ENCODE measurements at regions not wholly inside any gene's neighbourhood (a gene's known extent, or its start where the extent isn't known, plus 50 kb on each side); places are given as distances from the start of the nearest gene placed in this dataset.

- 56% methylated on average over 3 of the region's 3 CpGs for WGBS (ENCODE audit: low lambda C conversion rate)
- H3K4me3 ChIP-seq (ENCODE audit: low read depth in 2 of 2, low read length in 1 of 2) = no peak overlapping the region
- no peak overlapping the region for H2AFZ ChIP-seq (ENCODE audit: low read depth)
- no peaks in the 10 kb centered on the region for H3K79me2 ChIP-seq (ENCODE audit: insufficient read depth)
- H4K20me1 ChIP-seq (ENCODE audit: insufficient read depth) = no peaks in the 10 kb centered on the region
- no peaks in the 10 kb centered on the region for H3K9me3 ChIP-seq
- no peak overlapping the region for H3K27ac ChIP-seq (ENCODE audit: low read depth in 2 of 2, low read length in 1 of 2)
- CTCF ChIA-PET = interaction anchor here (0.7 kb wide), 1 partner anchor 320 kb away, joined by 3 read pairs; no protein-coding TSS in a partner anchor
- DNase-seq = no peak
- POLR2A ChIA-PET = no interaction called here
- H3K4me1 ChIP-seq (ENCODE audit: control insufficient read depth in 1 of 2, insufficient read depth in 2 of 2, low read depth in 1 of 2, low read length in 1 of 2) = no peaks in the 10 kb centered on the region; a peak in 1 of 4 replicates
- peaks cover 22% of the 10 kb centered on the region; the same call in 1 of the 2 replicates for H3K27me3 ChIP-seq (ENCODE audit: insufficient read depth)
- TF ChIP-seq MXI1 (IDR thresholded peaks at IDR 0.05; ENCODE audit: low read depth, low read length) = no peak
- TF ChIP-seq, protein P1, sequence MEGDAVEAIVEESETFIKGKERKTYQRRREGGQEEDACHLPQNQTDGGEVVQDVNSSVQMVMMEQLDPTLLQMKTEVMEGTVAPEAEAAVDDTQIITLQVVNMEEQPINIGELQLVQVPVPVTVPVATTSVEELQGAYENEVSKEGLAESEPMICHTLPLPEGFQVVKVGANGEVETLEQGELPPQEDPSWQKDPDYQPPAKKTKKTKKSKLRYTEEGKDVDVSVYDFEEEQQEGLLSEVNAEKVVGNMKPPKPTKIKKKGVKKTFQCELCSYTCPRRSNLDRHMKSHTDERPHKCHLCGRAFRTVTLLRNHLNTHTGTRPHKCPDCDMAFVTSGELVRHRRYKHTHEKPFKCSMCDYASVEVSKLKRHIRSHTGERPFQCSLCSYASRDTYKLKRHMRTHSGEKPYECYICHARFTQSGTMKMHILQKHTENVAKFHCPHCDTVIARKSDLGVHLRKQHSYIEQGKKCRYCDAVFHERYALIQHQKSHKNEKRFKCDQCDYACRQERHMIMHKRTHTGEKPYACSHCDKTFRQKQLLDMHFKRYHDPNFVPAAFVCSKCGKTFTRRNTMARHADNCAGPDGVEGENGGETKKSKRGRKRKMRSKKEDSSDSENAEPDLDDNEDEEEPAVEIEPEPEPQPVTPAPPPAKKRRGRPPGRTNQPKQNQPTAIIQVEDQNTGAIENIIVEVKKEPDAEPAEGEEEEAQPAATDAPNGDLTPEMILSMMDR (IDR thresholded peaks at IDR 0.05) = no peak
- TF ChIP-seq RAD21 (IDR thresholded peaks at IDR 0.05; ENCODE audit: low read length) = no peak
- TF ChIP-seq FOXM1 (IDR thresholded peaks at IDR 0.05; ENCODE audit: low read depth) = no peak
- TF ChIP-seq CHD2 (IDR thresholded peaks at IDR 0.05; ENCODE audit: low read length, partially characterized antibody) = no peak
- TF ChIP-seq TEAD4 (IDR thresholded peaks at IDR 0.05; ENCODE audit: borderline replicate concordance, insufficient read depth) = no peak
- TF ChIP-seq, protein P2, sequence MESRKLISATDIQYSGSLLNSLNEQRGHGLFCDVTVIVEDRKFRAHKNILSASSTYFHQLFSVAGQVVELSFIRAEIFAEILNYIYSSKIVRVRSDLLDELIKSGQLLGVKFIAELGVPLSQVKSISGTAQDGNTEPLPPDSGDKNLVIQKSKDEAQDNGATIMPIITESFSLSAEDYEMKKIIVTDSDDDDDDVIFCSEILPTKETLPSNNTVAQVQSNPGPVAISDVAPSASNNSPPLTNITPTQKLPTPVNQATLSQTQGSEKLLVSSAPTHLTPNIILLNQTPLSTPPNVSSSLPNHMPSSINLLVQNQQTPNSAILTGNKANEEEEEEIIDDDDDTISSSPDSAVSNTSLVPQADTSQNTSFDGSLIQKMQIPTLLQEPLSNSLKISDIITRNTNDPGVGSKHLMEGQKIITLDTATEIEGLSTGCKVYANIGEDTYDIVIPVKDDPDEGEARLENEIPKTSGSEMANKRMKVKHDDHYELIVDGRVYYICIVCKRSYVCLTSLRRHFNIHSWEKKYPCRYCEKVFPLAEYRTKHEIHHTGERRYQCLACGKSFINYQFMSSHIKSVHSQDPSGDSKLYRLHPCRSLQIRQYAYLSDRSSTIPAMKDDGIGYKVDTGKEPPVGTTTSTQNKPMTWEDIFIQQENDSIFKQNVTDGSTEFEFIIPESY (IDR thresholded peaks at IDR 0.05; ENCODE audit: borderline replicate concordance, low read depth) = no peak
- TF ChIP-seq NRF1 (IDR thresholded peaks at IDR 0.05; ENCODE audit: low read depth, low read length) = no peak
- TF ChIP-seq, protein P3, sequence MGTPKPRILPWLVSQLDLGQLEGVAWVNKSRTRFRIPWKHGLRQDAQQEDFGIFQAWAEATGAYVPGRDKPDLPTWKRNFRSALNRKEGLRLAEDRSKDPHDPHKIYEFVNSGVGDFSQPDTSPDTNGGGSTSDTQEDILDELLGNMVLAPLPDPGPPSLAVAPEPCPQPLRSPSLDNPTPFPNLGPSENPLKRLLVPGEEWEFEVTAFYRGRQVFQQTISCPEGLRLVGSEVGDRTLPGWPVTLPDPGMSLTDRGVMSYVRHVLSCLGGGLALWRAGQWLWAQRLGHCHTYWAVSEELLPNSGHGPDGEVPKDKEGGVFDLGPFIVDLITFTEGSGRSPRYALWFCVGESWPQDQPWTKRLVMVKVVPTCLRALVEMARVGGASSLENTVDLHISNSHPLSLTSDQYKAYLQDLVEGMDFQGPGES (IDR thresholded peaks at IDR 0.05; ENCODE audit: low read depth, low read length) = no peak
- no peaks in the 10 kb centered on the region for H3F3A ChIP-seq (replicated peaks; ENCODE audit: insufficient read depth)
- no peak overlapping the region for H3K9ac ChIP-seq
- no peaks in the 10 kb centered on the region for H3K9me2 ChIP-seq
- H3K36me3 ChIP-seq (replicated peaks in 1 of 2; ENCODE audit: control insufficient read depth in 1 of 2, insufficient read depth in 2 of 2, low read length in 1 of 2) = no peaks in the 10 kb centered on the region
- no peak overlapping the region for H3K4me2 ChIP-seq
These were observed 72.1 kb upstream of the PITX1 start for GRCh38 chr5:135106136-135106535.

- H2AFZ ChIP-seq (ENCODE audit: low read depth) = no peak overlapping the region
- no peaks in the 10 kb centered on the region for H3K9me3 ChIP-seq
- H3K27me3 ChIP-seq (ENCODE audit: insufficient read depth) = peaks cover 29% of the 10 kb centered on the region; the same call in 1 of the 2 replicates
- ChIA-PET CTCF (no interaction called here), POLR2A (no interaction called here)
- WGBS (ENCODE audit: low lambda C conversion rate) = 32% methylated on average over 3 of the region's 3 CpGs
- no peaks in the 10 kb centered on the region for H3K9me2 ChIP-seq
- H3K36me3 ChIP-seq (replicated peaks in 1 of 2; ENCODE audit: control insufficient read depth in 1 of 2, insufficient read depth in 2 of 2, low read length in 1 of 2) = no peaks in the 10 kb centered on the region
- H4K20me1 ChIP-seq (ENCODE audit: insufficient read depth) = no peaks in the 10 kb centered on the region
- no peak for DNase-seq
- H3K4me2 ChIP-seq = no peak overlapping the region
- no peaks in the 10 kb centered on the region for H3K4me1 ChIP-seq (ENCODE audit: control insufficient read depth in 1 of 2, insufficient read depth in 2 of 2, low read depth in 1 of 2, low read length in 1 of 2)
- H3K9ac ChIP-seq = no peak overlapping the region
- H3K4me3 ChIP-seq (ENCODE audit: low read depth in 2 of 2, low read length in 1 of 2) = no peak overlapping the region
- TF ChIP-seq NFIC (IDR thresholded peaks at IDR 0.05; ENCODE audit: borderline replicate concordance) (no peak), EZH2phosphoT487 (IDR thresholded peaks at IDR 0.05; ENCODE audit: borderline replicate concordance, low read depth) (no peak), MAX (IDR thresholded peaks at IDR 0.05; ENCODE audit: low read depth) (no peak), GABPA (IDR thresholded peaks at IDR 0.05; ENCODE audit: low read depth) (no peak), ELF1 (IDR thresholded peaks at IDR 0.05) (no peak), FOXJ3 (CRISPR knock-in tag; IDR thresholded peaks at IDR 0.05) (no peak), RCOR1 (IDR thresholded peaks at IDR 0.05; ENCODE audit: low read length) (no peak)
- no peaks in the 10 kb centered on the region for H3F3A ChIP-seq (replicated peaks; ENCODE audit: insufficient read depth)
- no peak overlapping the region for H3K27ac ChIP-seq (ENCODE audit: low read depth in 2 of 2, low read length in 1 of 2)
- H3K79me2 ChIP-seq (ENCODE audit: insufficient read depth) = no peaks in the 10 kb centered on the region
These were observed 71.1 kb upstream of the PITX1 start for GRCh38 chr5:135105105-135105484.
